DMS153 treated with DMSO at 0.1 percent for 48 hours (cell line): ENCODE measurements at regions not wholly inside any gene's neighbourhood (a gene's known extent, or its start where the extent isn't known, plus 50 kb on each side); places are given as distances from the start of the nearest gene placed in this dataset.
A peak's percentile ranks its signal among the peaks of the same experiment; 100 is the strongest.
"Not testable (repeated sequence)": the region's sequence is repeated elsewhere in the genome, so short reads cannot be mapped to it uniquely, and the experiment has no call there.

Experiments
- DNase-seq: peaks from one replicate; lab custom pipeline; 2025; ENCODE audit not compliant: unreplicated experiment; lab: John Stamatoyannopoulos, UW

GRCh38 chr4:12956026-12956425 lies 528.1 kb downstream of the RAB28 start:
- DNase-seq = no peak

GRCh38 chr4:12949719-12950490 lies 534.2 kb downstream of the RAB28 start:
- DNase-seq = peak; percentile 34

GRCh38 chr4:12943069-12943468 lies 541.1 kb downstream of the RAB28 start:
- no peak for DNase-seq

GRCh38 chr4:12933760-12934221 lies 550.3 kb downstream of the RAB28 start:
- DNase-seq = no peak

GRCh38 chr4:12932203-12932788 lies 551.8 kb downstream of the RAB28 start:
- no peak for DNase-seq

GRCh38 chr4:12929784-12930183 lies 554.4 kb downstream of the RAB28 start:
- no peak for DNase-seq

- no peak for DNase-seq
These were observed 555.4 kb downstream of the RAB28 start for GRCh38 chr4:12928751-12929150.

GRCh38 chr4:12926189-12927066 lies 557.7 kb downstream of the RAB28 start:
- peak; percentile 13 for DNase-seq

- DNase-seq = no peak
These were observed 559.3 kb downstream of the RAB28 start for GRCh38 chr4:12924728-12925320.

GRCh38 chr4:12924253-12924652 lies 559.9 kb downstream of the RAB28 start:
- DNase-seq = peak; percentile 1

- no peak for DNase-seq
These were observed 571.2 kb downstream of the RAB28 start for GRCh38 chr4:12912896-12913418.

- no peak for DNase-seq
These were observed 572.3 kb downstream of the RAB28 start for GRCh38 chr4:12911750-12912358.

- not testable (repeated sequence) for DNase-seq
These were observed 580.5 kb downstream of the RAB28 start for GRCh38 chr4:12903640-12904039.

GRCh38 chr4:12902735-12903134 lies 581.4 kb downstream of the RAB28 start:
- no peak for DNase-seq

- DNase-seq = no peak
These were observed 586.2 kb downstream of the RAB28 start for GRCh38 chr4:12897954-12898353.

- DNase-seq = no peak
These were observed 590.1 kb downstream of the RAB28 start for GRCh38 chr4:12894062-12894461.

- no peak for DNase-seq
These were observed 595.1 kb downstream of the RAB28 start for GRCh38 chr4:12889054-12889453.

GRCh38 chr4:12884846-12885796 lies 599.0 kb downstream of the RAB28 start:
- no peak for DNase-seq

- DNase-seq = no peak
These were observed 602.1 kb downstream of the RAB28 start for GRCh38 chr4:12881945-12882584.
